HepG2 (cell line): ENCODE measurements at regions not wholly inside any gene's neighbourhood (a gene's known extent, or its start where the extent isn't known, plus 50 kb on each side); places are given as distances from the start of the nearest gene placed in this dataset.

Experiments used
- ATAC-seq: fragments of 200-7000 bp; cut with Tn5 transposase; 3 replicates; pipeline ENCODE4 v1.9.1; 2020; ENCODE audit warnings: mild to moderate bottlenecking, moderate library complexity
- BruUV-seq: library from RNA; stranded (reverse); fragments of 400-500 nt; replicated peaks from 2 replicates; lab custom pipeline; 2021; lab: Mats Ljungman, UMichigan
- CTCF ChIA-PET: fragments of 300-600 bp; formaldehyde crosslinking; extraction: SDS; loops from one replicate; lab custom pipeline; 2021; ENCODE audit warnings: low total read pairs, inconsistent platforms, low intra/inter-chr PET ratio; lab: Yijun Ruan, JAX
- POLR2A ChIA-PET: fragments of 350-600 bp; sonication (Branson Sonifier 250); formaldehyde crosslinking; loops from one replicate; lab custom pipeline; 2020; ENCODE audit warnings: antibody characterized with exemption, inconsistent platforms; lab: Yijun Ruan, JAX
- DNase-seq: peaks from one replicate; pipeline ENCODE4 v3.0.0-alpha.2; 2015; ENCODE audit warnings: low spot score
- FAIRE-seq: peaks from 3 replicates; lab custom pipeline; 2011; peaks lifted over from hg19 to GRCh38; lab: Jason Lieb, UNC
- H2AFZ ChIP-seq: one replicate; pipeline ENCODE4 v1.6.1; 2011; ENCODE audit warnings: low read length, inconsistent platforms
- H3K27ac ChIP-seq: fragments of 300-600 bp; 3 replicates; pipeline ENCODE4 v1.8.0; 2011; ENCODE audit warnings: mixed run types, mild to moderate bottlenecking, mixed read lengths, low read length, inconsistent platforms; ENCODE audit not compliant: insufficient read depth; ENCODE audit errors: extremely low read length
- H3K27me3 ChIP-seq, 2 experiments: fragments of 200-600 bp in 1 of 2; 2 replicates in 1 of 2; 3 replicates in 1 of 2; pipeline versions ENCODE4 v1.6.0 to v1.8.0; 2011; ENCODE audit warnings: low read length in 2 of 2, mild to moderate bottlenecking in 2 of 2, moderate library complexity in 2 of 2, inconsistent platforms in 1 of 2; ENCODE audit not compliant: insufficient read depth in 2 of 2, control insufficient read depth in 1 of 2
- H3K36me3 ChIP-seq, 2 experiments: fragments of 200-600 bp in 1 of 2; replicated peaks in 1 of 2; 2 replicates in 1 of 2; 3 replicates in 1 of 2; pipeline versions ENCODE4 v1.5.1 to v1.8.0; 2011; ENCODE audit warnings: low read length in 2 of 2, inconsistent platforms in 1 of 2; ENCODE audit not compliant: insufficient read depth in 2 of 2, control insufficient read depth in 1 of 2
- H3K4me1 ChIP-seq: 2 replicates; pipeline ENCODE4 v1.5.1; 2012; ENCODE audit warnings: low read length, inconsistent platforms; ENCODE audit not compliant: insufficient read depth
- H3K4me2 ChIP-seq: 2 replicates; pipeline ENCODE4 v1.6.0; 2011; ENCODE audit warnings: low read depth, low read length, inconsistent platforms
- H3K4me3 ChIP-seq, 3 experiments: fragments of 200-600 bp in 1 of 3; sonication (generic), shearing (Covaris generic) in 1 of 3; replicated peaks in 1 of 3; 2 replicates each; pipeline ENCODE4 v1.5.1; 2011 to 2016; ENCODE audit warnings: low read length in 3 of 3, inconsistent platforms in 2 of 3, low read depth in 2 of 3, mild to moderate bottlenecking in 2 of 3, control low read depth in 1 of 3, mixed read lengths in 1 of 3; ENCODE audit not compliant: insufficient read depth in 1 of 3
- H3K79me2 ChIP-seq: one replicate; pipeline ENCODE4 v1.6.1; 2011; ENCODE audit warnings: low read length, inconsistent platforms; ENCODE audit not compliant: insufficient read depth
- H3K9ac ChIP-seq: 2 replicates; pipeline ENCODE4 v1.6.0; 2011; ENCODE audit warnings: mild to moderate bottlenecking, low read depth, low read length, inconsistent platforms; ENCODE audit not compliant: insufficient read depth
- H3K9me3 ChIP-seq: 2 replicates; pipeline ENCODE4 v1.5.1; 2012; ENCODE audit warnings: mild to moderate bottlenecking, low read length
- H4K20me1 ChIP-seq: 2 replicates; pipeline ENCODE4 v1.6.0; 2011; ENCODE audit warnings: inconsistent platforms, mild to moderate bottlenecking, low read length, moderate library complexity; ENCODE audit not compliant: insufficient read depth
- ATF7 ChIP-seq, 2 experiments: fragments of 450-650 bp in 1 of 2; sonication (generic) in 1 of 2; formaldehyde crosslinking in 1 of 2; IDR thresholded peaks; 2 replicates each; pipeline versions ENCODE4 v1.4.0 to v1.6.1; 2016 to 2020; ENCODE audit warnings: antibody characterized with exemption in 1 of 2, mild to moderate bottlenecking in 1 of 2, missing genetic modification reagents in 1 of 2
- BCL6 ChIP-seq: IDR thresholded peaks from 2 replicates; pipeline ENCODE4 v1.6.1; 2016; ENCODE audit warnings: missing genetic modification reagents, missing compliant biosample characterization
- CREB1 ChIP-seq, 2 experiments: fragments of 450-650 bp in 1 of 2; IDR thresholded peaks; 2 replicates each; pipeline ENCODE4 v1.6.1; 2016 to 2017; ENCODE audit warnings: control low read depth in 1 of 2, mild to moderate bottlenecking in 1 of 2, missing compliant biosample characterization in 1 of 2, missing genetic modification characterization in 1 of 2
- E2F2 ChIP-seq: sonication (generic); formaldehyde crosslinking; IDR thresholded peaks from 2 replicates; pipeline ENCODE4 v1.4.0; 2020; ENCODE audit warnings: missing genetic modification reagents, borderline replicate concordance
- HOXA7 ChIP-seq: sonication (generic); formaldehyde crosslinking; IDR thresholded peaks from 2 replicates; pipeline ENCODE4 v1.8.1; 2022; ENCODE audit warnings: mild to moderate bottlenecking, missing genetic modification reagents, moderate library complexity
- JUN ChIP-seq: sonication (generic); formaldehyde crosslinking; IDR thresholded peaks from 2 replicates; pipeline ENCODE4 v1.4.0; 2020; ENCODE audit warnings: mild to moderate bottlenecking, missing genetic modification reagents
- NAIF1 ChIP-seq: sonication (generic); formaldehyde crosslinking; IDR thresholded peaks from 2 replicates; pipeline ENCODE4 v1.5.0; 2020; ENCODE audit warnings: mild to moderate bottlenecking, missing genetic modification reagents, borderline replicate concordance
- ZNF572 ChIP-seq: sonication (generic); formaldehyde crosslinking; IDR thresholded peaks from 2 replicates; pipeline ENCODE4 v1.5.1; 2020; ENCODE audit warnings: mild to moderate bottlenecking, missing genetic modification reagents
- WGBS: methylation state at CpG from one replicate; pipeline ENCODE4 v1.1.6; 2017; ENCODE audit warnings: low lambda C conversion rate; 5-methylcytosine and 5-hydroxymethylcytosine counted together
- in situ Hi-C: cut with HindIII; loops from 2 replicates; pipeline ENCODE4 v1.10.0; 2017; ENCODE audit warnings: low pct_unique_long_range_greater_than_20kb; ENCODE audit not compliant: extremely low pct_ligation_motif_present
- intact Hi-C: fragments of 100-400 bp; cut with micrococcal nuclease; formaldehyde crosslinking; loops from one replicate; pipeline ENCODE4 v1.10.0; 2022; ENCODE audit not compliant: unreplicated experiment

DNA sequence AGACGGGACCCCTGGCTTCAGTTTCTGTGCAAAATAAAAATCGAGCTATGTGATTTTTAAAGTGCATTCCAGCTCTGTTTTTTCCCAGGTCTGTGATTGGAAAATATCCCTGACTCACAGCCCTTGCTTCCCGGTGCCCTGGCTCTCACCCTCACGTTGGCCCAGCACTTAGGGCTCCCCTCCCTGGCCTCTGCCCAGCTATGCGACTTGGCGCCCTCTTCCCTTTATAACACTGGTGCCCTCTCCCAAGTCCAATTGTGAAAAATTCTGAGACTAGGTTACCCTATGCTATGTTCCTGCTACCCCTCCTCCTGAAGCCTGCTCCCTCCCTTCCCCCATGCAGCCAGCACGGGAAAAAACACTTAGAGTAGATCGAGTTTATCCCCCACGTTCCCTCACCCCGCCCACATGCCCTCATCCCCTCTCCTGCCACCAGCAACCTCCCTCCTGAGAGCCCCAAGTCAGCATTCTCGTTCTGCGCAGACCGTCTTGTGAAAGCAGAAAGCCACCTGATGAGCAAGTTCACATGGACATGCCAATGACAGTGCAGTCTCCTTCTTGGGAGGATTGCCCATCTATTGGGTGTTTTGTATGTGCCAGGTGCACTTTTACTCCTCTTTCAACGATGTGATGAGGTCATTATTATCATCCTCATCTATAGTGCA is 228.8 kb downstream of the VAPA start:
- 75% methylated on average over 13 of the region's 14 CpGs for WGBS
- no peaks in the 10 kb centered on the region for H3K9me3 ChIP-seq
- H3K36me3 ChIP-seq, result no peaks in the 10 kb centered on the region
- H3K79me2 ChIP-seq, result no peaks in the 10 kb centered on the region
- H3K4me3 ChIP-seq, result no peak overlapping the region
- no peak overlapping the region for H3K9ac ChIP-seq
- no TSS peak for BruUV-seq
- DNase-seq (no peak), ATAC-seq (no peak), FAIRE-seq (no peak)
- TF ChIP-seq HOXA7 (CRISPR knock-in tag) (no peak), NAIF1 (CRISPR knock-in tag) (no peak), JUN (no peak), ZNF572 (no peak), BCL6 (CRISPR knock-in tag) (no peak), E2F2 (CRISPR knock-in tag) (no peak), CREB1 (IDR thresholded peaks at IDR 0.05) (no peak), CREB1 (CRISPR knock-in tag; IDR thresholded peaks at IDR 0.05) (no peak), ATF7 (IDR thresholded peaks at IDR 0.05) (peak; percentile 72), ATF7 (CRISPR knock-in tag; IDR thresholded peaks at IDR 0.05) (no peak)
- POLR2A ChIA-PET, result no interaction called here
- intact Hi-C loops (no loop called here), in situ Hi-C loops (no loop called here)
- CTCF ChIA-PET, result no interaction called here
- H3K27me3 ChIP-seq, result peaks cover 0 to 4% of the 10 kb centered on the region in 2 experiments; a peak in 2 of 5 replicates
- no peak overlapping the region for H2AFZ ChIP-seq
- H4K20me1 ChIP-seq, result no peaks in the 10 kb centered on the region
- no peak overlapping the region for H3K4me2 ChIP-seq
- peaks cover 31% of the 10 kb centered on the region for H3K4me1 ChIP-seq
- no peak overlapping the region for H3K27ac ChIP-seq
